Upper lobe of left lung (tissue), 6 donors: ENCODE measurements at regions not wholly inside any gene's neighbourhood (a gene's known extent, or its start where the extent isn't known, plus 50 kb on each side); places are given as distances from the start of the nearest gene placed in this dataset.
A peak's percentile ranks its signal among the peaks of the same experiment; 100 is the strongest.

Source experiments
- ATAC-seq, 2 donors: fragments of 200-7000 bp; cut with Tn5 transposase; one replicate each; pipeline ENCODE4 v1.9.1; 2022; ENCODE audit warnings: mild to moderate bottlenecking in 2 of 2, moderate library complexity in 2 of 2; ENCODE audit not compliant: low FRiP score in 2 of 2
- DNase-seq, 2 donors: peaks; one replicate each; pipeline ENCODE4 v3.0.0-alpha.2; 2019 to 2020
- H3K27ac ChIP-seq, 4 donors: fragments of 200-600 bp; sonication (generic); one replicate each; pipeline ENCODE4 v1.5.1; 2016 to 2019
- H3K27me3 ChIP-seq, 4 donors: fragments of 200-600 bp; sonication (generic); one replicate each; pipeline ENCODE4 v1.5.1; 2017 to 2019
- H3K36me3 ChIP-seq, 4 donors: fragments of 200-600 bp; sonication (generic); one replicate each; pipeline ENCODE4 v1.5.1; 2016 to 2019
- H3K4me1 ChIP-seq, 4 donors: fragments of 200-600 bp; sonication (generic); one replicate each; pipeline ENCODE4 v1.5.1; 2018 to 2019
- H3K4me3 ChIP-seq, 4 donors: fragments of 200-600 bp; sonication (generic); one replicate each; pipeline ENCODE4 v1.5.1; 2017 to 2019; ENCODE audit warnings: mild to moderate bottlenecking in 2 of 4, moderate library complexity in 1 of 4
- H3K9me3 ChIP-seq, 4 donors: fragments of 200-600 bp; sonication (generic); one replicate each; pipeline ENCODE4 v1.5.1; 2018 to 2019
- EP300 ChIP-seq, 4 donors: sonication (generic); formaldehyde crosslinking; IDR thresholded peaks; one replicate each; pipeline ENCODE4 v1.5.1; 2017; ENCODE audit warnings: antibody characterized with exemption in 4 of 4, control low read depth in 2 of 4
- POLR2A ChIP-seq, 4 donors: fragments of 450-650 bp; IDR thresholded peaks; one replicate each; pipeline ENCODE4 v1.5.1; 2016 to 2017; ENCODE audit warnings: antibody characterized with exemption in 4 of 4, mild to moderate bottlenecking in 2 of 4
- POLR2AphosphoS5 ChIP-seq, 2 donors: sonication (generic); formaldehyde crosslinking; IDR thresholded peaks; one replicate each; pipeline ENCODE4 v1.5.1; 2017; ENCODE audit warnings: antibody characterized with exemption in 2 of 2
- WGBS, 2 donors: methylation state at CpG; one replicate each; pipeline ENCODE4 v1.1.5; 2017 to 2018; 5-methylcytosine and 5-hydroxymethylcytosine counted together
- TF ChIP-seq, protein P1 (sequence below), 6 experiments: fragments of 450-650 bp in 4 of 6; fragments of 200-600 bp in 2 of 6; sonication (generic) in 2 of 6; IDR thresholded peaks; one replicate each; pipeline ENCODE4 v1.5.1; 2016 to 2019; ENCODE audit warnings: antibody characterized with exemption in 6 of 6
- donor health status: DM: no; HTN: no; CAD: no; lungs with moderate emphysema.
- donor health status: DM: no; HTN: yes; CAD: no; lungs with severe emphysema.

DNA sequence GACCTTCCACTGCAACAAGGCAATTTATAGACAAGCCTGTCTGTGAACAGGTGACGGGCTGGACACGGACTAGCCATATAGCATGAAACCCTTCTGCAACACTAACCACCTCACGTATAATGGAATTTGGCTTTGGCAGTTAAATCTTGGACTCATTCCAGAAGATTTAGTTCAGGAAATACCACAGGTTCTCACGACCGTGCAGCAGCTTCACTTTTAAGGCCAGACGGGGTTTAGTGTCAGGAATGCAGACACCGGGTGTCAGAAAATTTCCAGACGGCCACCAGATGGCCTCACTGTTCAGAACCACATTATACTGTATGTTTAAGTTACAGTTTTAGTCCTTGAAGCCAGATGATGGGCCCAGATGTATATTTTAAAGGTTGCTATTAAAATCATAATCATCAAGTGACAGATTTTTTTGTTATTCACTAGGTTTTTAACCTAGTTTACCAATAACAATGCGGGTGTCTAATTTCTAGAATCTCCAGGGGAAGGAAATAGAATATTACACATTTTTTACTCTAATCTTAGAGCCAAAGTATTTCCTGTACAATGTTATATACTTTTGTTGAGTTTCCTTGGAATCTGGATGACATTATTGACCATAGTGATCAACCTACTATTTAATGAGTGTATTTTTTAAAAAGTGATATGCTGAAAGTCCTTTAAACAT lies 90.5 kb upstream of the TMPO start:
- Histone ChIP-seq H3K27ac (no peak overlapping the region), H3K4me3 (no peak overlapping the region), H3K27me3 (no peaks in the 10 kb centered on the region), H3K4me1 (peaks cover under 1 to 12% (median 5%) of the 10 kb centered on the region in 4 donors), H3K36me3 (no peaks in the 10 kb centered on the region), H3K9me3 (no peaks in the 10 kb centered on the region)
- 14 to 21% methylated on average over 9 of the region's 9 CpGs for WGBS, 2 donors
- peak; percentile 79 to 84 for ATAC-seq
- peak in 1 of 2 donors; percentile 58 for DNase-seq
- TF ChIP-seq POLR2A (IDR thresholded peaks at IDR 0.05) (no peak), EP300 (IDR thresholded peaks at IDR 0.05) (no peak), POLR2AphosphoS5 (IDR thresholded peaks at IDR 0.05) (no peak)
- TF ChIP-seq, protein P1, sequence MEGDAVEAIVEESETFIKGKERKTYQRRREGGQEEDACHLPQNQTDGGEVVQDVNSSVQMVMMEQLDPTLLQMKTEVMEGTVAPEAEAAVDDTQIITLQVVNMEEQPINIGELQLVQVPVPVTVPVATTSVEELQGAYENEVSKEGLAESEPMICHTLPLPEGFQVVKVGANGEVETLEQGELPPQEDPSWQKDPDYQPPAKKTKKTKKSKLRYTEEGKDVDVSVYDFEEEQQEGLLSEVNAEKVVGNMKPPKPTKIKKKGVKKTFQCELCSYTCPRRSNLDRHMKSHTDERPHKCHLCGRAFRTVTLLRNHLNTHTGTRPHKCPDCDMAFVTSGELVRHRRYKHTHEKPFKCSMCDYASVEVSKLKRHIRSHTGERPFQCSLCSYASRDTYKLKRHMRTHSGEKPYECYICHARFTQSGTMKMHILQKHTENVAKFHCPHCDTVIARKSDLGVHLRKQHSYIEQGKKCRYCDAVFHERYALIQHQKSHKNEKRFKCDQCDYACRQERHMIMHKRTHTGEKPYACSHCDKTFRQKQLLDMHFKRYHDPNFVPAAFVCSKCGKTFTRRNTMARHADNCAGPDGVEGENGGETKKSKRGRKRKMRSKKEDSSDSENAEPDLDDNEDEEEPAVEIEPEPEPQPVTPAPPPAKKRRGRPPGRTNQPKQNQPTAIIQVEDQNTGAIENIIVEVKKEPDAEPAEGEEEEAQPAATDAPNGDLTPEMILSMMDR (IDR thresholded peaks at IDR 0.05) = peak; percentile 43 to 64 (median 56)

- Histone ChIP-seq H3K27me3 (no peaks in the 10 kb centered on the region), H3K27ac (no peak overlapping the region), H3K4me3 (no peak overlapping the region), H3K36me3 (no peaks in the 10 kb centered on the region), H3K9me3 (no peaks in the 10 kb centered on the region), H3K4me1 (peaks cover 0 to 7% (median 3%) of the 10 kb centered on the region in 4 donors)
- TF ChIP-seq POLR2A (IDR thresholded peaks at IDR 0.05) (no peak), EP300 (IDR thresholded peaks at IDR 0.05) (no peak), POLR2AphosphoS5 (IDR thresholded peaks at IDR 0.05) (no peak)
- TF ChIP-seq, protein P1 (IDR thresholded peaks at IDR 0.05) = no peak
- no peak for DNase-seq
- ATAC-seq = no peak
- 78 to 96% methylated on average over 3 to 4 of the region's 4 CpGs for WGBS, 2 donors
Measured at GRCh38 chr12:98425859-98426258, 89.5 kb upstream of the TMPO start.

DNA sequence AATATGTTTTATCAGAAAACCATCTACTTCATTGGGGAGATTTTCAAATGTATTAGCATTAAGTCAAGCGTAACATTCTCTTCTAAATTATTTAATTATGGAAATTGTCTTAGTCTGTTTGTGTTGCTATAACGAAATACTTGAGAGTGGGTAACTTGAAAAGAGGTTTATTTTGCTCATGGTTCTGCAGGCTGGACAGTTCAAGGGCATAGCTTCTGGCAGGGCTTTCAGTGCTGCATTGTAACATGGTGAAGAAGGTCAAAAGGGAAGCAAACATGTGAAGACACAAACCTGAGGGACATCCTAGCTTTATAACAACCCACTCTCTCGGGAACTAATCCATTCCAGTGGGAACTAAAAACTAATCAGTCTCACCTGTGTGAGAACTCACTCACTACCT lies 84.3 kb upstream of the TMPO start:
- WGBS, 2 donors = 94 to 95% methylated on average over 3 of the region's 3 CpGs
- H3K4me3 ChIP-seq = no peak overlapping the region
- H3K36me3 ChIP-seq = no peaks in the 10 kb centered on the region
- TF ChIP-seq POLR2AphosphoS5 (IDR thresholded peaks at IDR 0.05) (no peak), EP300 (IDR thresholded peaks at IDR 0.05) (no peak), POLR2A (IDR thresholded peaks at IDR 0.05) (no peak)
- TF ChIP-seq, protein P1 (IDR thresholded peaks at IDR 0.05) = no peak
- no peaks in the 10 kb centered on the region for H3K4me1 ChIP-seq
- no peak overlapping the region for H3K27ac ChIP-seq
- no peaks in the 10 kb centered on the region for H3K27me3 ChIP-seq
- ATAC-seq (no peak), DNase-seq (no peak)
- no peaks in the 10 kb centered on the region for H3K9me3 ChIP-seq

GRCh38 chr12:98437166-98437565 lies 78.2 kb upstream of the TMPO start:
- no peak for ATAC-seq
- 91 to 92% methylated on average over 4 of the region's 4 CpGs for WGBS, 2 donors
- H3K27ac ChIP-seq = no peak overlapping the region
- H3K36me3 ChIP-seq = no peaks in the 10 kb centered on the region
- TF ChIP-seq POLR2AphosphoS5 (IDR thresholded peaks at IDR 0.05) = no peak
- TF ChIP-seq, protein P1 (IDR thresholded peaks at IDR 0.05) = no peak
- no peak for TF ChIP-seq EP300 (IDR thresholded peaks at IDR 0.05)
- TF ChIP-seq POLR2A (IDR thresholded peaks at IDR 0.05) = no peak
- H3K27me3 ChIP-seq = no peaks in the 10 kb centered on the region
- no peak overlapping the region for H3K4me3 ChIP-seq
- no peak for DNase-seq
- H3K9me3 ChIP-seq = no peaks in the 10 kb centered on the region
- H3K4me1 ChIP-seq = peaks cover 16 to 30% (median 17%) of the 10 kb centered on the region in 4 donors
